RWPE2 (cell line): ENCODE measurements at regions not wholly inside any gene's neighbourhood (a gene's known extent, or its start where the extent isn't known, plus 50 kb on each side); places are given as distances from the start of the nearest gene placed in this dataset.

ENCODE experiments used
- ATAC-seq: fragments of 200-7000 bp; cut with Tn5 transposase; 3 replicates; pipeline ENCODE4 v1.9.1; 2021; ENCODE audit warnings: low read depth
- DNase-seq: peaks from one replicate; pipeline ENCODE4 v3.0.0-alpha.2; 2020; ENCODE audit warnings: low spot score
- H3K27ac ChIP-seq: fragments of 450-650 bp; 2 replicates; pipeline ENCODE4 v1.5.1; 2017; ENCODE audit warnings: mild to moderate bottlenecking; ENCODE audit not compliant: poor library complexity, severe bottlenecking
- H3K27me3 ChIP-seq: fragments of 250-450 bp; sonication (Bioruptor Pico); 2 replicates; pipeline ENCODE4 v1.5.1; 2021; ENCODE audit warnings: mild to moderate bottlenecking, moderate library complexity; ENCODE audit not compliant: insufficient read depth, poor library complexity, severe bottlenecking
- H3K36me3 ChIP-seq: fragments of 250-450 bp; sonication (Bioruptor Pico); 2 replicates; pipeline ENCODE4 v1.5.1; 2020; ENCODE audit warnings: low read depth, mild to moderate bottlenecking, moderate library complexity
- H3K4me1 ChIP-seq: fragments of 250-450 bp; sonication (Bioruptor Pico); 2 replicates; pipeline ENCODE4 v1.5.1; 2021; ENCODE audit warnings: mild to moderate bottlenecking, moderate library complexity; ENCODE audit not compliant: insufficient read depth, poor library complexity, severe bottlenecking
- H3K4me3 ChIP-seq: fragments of 250-450 bp; sonication (Bioruptor Pico); 2 replicates; pipeline ENCODE4 v1.5.1; 2021; ENCODE audit warnings: mild to moderate bottlenecking, moderate library complexity; ENCODE audit not compliant: severe bottlenecking
- H3K9me3 ChIP-seq: fragments of 250-450 bp; sonication (Bioruptor Pico); 2 replicates; pipeline ENCODE4 v1.5.1; 2021; ENCODE audit warnings: mild to moderate bottlenecking, moderate library complexity; ENCODE audit not compliant: severe bottlenecking
- TF ChIP-seq, protein P1 (sequence below): fragments of 450-650 bp; IDR thresholded peaks from one replicate; pipeline ENCODE4 v1.5.1; 2017; ENCODE audit warnings: mild to moderate bottlenecking, moderate library complexity; ENCODE audit not compliant: poor library complexity, severe bottlenecking

DNA sequence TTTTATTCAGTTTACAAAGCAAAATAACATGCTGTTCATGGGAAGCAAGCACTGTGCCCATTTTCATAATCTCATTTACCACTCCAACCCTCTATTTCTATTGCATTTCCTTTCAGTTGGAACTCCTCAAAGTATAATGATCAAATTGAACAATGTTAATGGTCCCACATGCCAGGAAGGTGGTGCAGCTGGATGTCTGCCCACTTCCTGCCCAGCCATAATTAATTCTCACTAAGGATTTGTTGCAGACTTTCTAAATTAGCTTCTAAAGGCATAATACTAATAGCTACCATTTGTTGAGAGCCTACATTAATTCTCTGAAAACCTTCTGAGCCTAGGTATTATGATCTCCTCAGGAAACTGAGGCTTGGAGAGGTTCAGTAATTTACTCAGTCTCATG is 316.1 kb upstream of the TPM1 start:
- H3K4me3 ChIP-seq = no peak overlapping the region
- TF ChIP-seq, protein P1, sequence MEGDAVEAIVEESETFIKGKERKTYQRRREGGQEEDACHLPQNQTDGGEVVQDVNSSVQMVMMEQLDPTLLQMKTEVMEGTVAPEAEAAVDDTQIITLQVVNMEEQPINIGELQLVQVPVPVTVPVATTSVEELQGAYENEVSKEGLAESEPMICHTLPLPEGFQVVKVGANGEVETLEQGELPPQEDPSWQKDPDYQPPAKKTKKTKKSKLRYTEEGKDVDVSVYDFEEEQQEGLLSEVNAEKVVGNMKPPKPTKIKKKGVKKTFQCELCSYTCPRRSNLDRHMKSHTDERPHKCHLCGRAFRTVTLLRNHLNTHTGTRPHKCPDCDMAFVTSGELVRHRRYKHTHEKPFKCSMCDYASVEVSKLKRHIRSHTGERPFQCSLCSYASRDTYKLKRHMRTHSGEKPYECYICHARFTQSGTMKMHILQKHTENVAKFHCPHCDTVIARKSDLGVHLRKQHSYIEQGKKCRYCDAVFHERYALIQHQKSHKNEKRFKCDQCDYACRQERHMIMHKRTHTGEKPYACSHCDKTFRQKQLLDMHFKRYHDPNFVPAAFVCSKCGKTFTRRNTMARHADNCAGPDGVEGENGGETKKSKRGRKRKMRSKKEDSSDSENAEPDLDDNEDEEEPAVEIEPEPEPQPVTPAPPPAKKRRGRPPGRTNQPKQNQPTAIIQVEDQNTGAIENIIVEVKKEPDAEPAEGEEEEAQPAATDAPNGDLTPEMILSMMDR = no peak
- no peak for DNase-seq
- H3K27ac ChIP-seq = no peak overlapping the region
- H3K4me1 ChIP-seq = no peaks in the 10 kb centered on the region
- H3K36me3 ChIP-seq = no peaks in the 10 kb centered on the region
- H3K9me3 ChIP-seq = no peaks in the 10 kb centered on the region
- no peaks in the 10 kb centered on the region for H3K27me3 ChIP-seq
- no peak for ATAC-seq

DNA sequence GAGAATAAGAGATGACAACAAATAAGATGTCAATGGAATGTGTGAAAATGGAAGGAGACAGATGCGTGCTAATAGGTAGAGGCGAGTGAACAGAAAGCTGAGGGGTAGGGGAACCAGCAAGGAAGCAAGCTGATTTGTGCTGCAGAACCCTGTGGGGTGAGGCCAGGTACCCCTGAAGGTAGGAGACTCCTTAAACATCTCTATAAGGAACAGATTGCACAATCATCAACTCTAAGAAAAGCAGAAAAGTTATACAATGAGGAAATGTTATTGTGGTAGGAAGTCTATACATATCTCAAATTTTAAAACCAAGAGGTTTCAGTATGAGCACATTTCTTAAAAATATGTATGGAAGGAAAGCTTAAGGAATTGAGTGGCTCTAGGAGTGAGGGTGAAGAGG is 315.0 kb upstream of the TPM1 start:
- Histone ChIP-seq H3K27ac (no peak overlapping the region), H3K36me3 (no peaks in the 10 kb centered on the region), H3K9me3 (no peaks in the 10 kb centered on the region), H3K27me3 (no peaks in the 10 kb centered on the region), H3K4me1 (no peaks in the 10 kb centered on the region), H3K4me3 (no peak overlapping the region)
- DNase-seq = no peak
- no peak for ATAC-seq
- TF ChIP-seq, protein P1 = no peak

DNA sequence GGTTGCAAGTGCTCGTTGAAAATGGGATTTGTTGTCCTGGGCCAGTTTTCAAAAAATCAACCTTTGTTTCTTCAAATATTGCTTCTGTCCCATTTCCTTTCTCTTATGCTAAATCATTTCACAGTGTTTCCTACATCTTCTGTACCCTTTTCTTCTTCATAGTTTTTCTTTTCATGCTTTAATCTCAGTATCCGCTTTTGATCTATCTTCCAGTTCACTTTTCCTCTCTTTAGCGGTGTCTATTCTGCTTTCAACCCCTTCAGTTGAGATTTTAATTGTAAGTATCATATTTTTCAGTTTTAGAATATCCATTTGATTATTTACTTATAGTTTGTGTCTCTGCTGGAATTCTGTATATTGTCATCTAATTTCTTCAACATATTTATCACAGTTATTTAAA is 311.7 kb upstream of the TPM1 start:
- DNase-seq (no peak), ATAC-seq (no peak)
- H3K27me3 ChIP-seq = no peaks in the 10 kb centered on the region
- no peaks in the 10 kb centered on the region for H3K36me3 ChIP-seq
- no peak overlapping the region for H3K27ac ChIP-seq
- TF ChIP-seq, protein P1 = no peak
- no peaks in the 10 kb centered on the region for H3K4me1 ChIP-seq
- H3K9me3 ChIP-seq = no peaks in the 10 kb centered on the region
- no peak overlapping the region for H3K4me3 ChIP-seq

DNA sequence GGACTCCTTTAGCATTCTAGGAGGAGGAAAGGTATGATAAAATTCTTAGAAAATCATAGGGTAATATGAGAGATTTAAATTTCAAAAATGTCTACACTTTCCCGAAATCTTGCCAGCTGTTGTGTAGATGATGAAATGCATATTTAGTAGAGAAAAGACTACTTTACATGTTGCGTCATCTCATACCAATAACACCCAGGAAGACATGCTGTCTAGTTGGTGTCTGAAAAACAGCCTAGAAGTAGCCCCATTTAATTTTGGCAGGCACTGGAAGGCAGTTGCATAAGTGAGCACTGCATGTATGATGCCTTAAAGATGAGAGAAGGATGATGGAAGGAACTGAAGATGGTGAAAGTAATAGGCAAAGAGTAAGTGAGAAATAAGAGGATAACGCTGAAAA is 310.5 kb upstream of the TPM1 start:
- DNase-seq = no peak

DNA sequence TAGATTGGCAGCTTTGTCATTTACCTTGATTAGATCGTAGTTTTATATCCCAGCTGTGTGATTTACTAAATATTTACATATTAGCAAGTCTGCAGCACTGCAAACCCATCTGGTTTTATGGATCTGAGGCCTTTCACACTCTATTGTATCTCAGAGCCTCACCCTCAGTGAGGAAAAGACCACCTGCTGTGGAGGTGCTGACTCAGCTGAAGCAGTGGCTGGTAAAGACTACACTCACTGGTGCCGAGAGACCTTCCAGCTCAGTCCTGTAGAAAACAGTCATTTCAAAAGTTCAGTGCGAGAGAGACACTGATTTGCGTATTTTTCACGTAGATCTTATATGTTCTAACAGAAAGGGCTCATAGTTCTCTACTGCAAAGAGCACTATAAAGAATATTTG is 307.8 kb upstream of the TPM1 start:
- H3K27ac ChIP-seq = no peak overlapping the region
- H3K9me3 ChIP-seq = no peaks in the 10 kb centered on the region
- ATAC-seq = no peak
- peaks cover 6% of the 10 kb centered on the region for H3K4me1 ChIP-seq
- H3K4me3 ChIP-seq = no peak overlapping the region
- no peaks in the 10 kb centered on the region for H3K27me3 ChIP-seq
- H3K36me3 ChIP-seq = no peaks in the 10 kb centered on the region
- TF ChIP-seq, protein P1 = no peak
- no peak for DNase-seq

More for the DNA sequence above, 310.5 kb upstream of the TPM1 start:
- Histone ChIP-seq H3K4me3 (no peak overlapping the region), H3K9me3 (no peaks in the 10 kb centered on the region), H3K27me3 (no peaks in the 10 kb centered on the region), H3K27ac (no peak overlapping the region), H3K36me3 (no peaks in the 10 kb centered on the region), H3K4me1 (no peaks in the 10 kb centered on the region)
- TF ChIP-seq, protein P1 = no peak
- ATAC-seq = no peak
